Mucosa of descending colon (tissue), 3 donors: ENCODE measurements at regions not wholly inside any gene's neighbourhood (a gene's known extent, or its start where the extent isn't known, plus 50 kb on each side); places are given as distances from the start of the nearest gene placed in this dataset.

Experiments
- ATAC-seq: fragments of 200-7000 bp; cut with Tn5 transposase; one replicate; pipeline ENCODE4 v1.9.1; 2020; ENCODE audit warnings: mild to moderate bottlenecking, moderate library complexity
- DNase-seq, 3 donors: peaks; one replicate each; pipeline ENCODE4 v3.0.0-alpha.2; 2020
- H3K36me3 ChIP-seq: fragments of 200-600 bp; one replicate; pipeline ENCODE4 v1.8.0; 2021; ENCODE audit warnings: low read depth, mild to moderate bottlenecking
- H3K4me1 ChIP-seq: fragments of 200-600 bp; one replicate; pipeline ENCODE4 v1.8.0; 2021; ENCODE audit warnings: low read depth, mild to moderate bottlenecking
- H3K4me3 ChIP-seq: fragments of 200-600 bp; one replicate; pipeline ENCODE4 v1.8.0; 2021; ENCODE audit warnings: mild to moderate bottlenecking
- H3K9me3 ChIP-seq: fragments of 200-600 bp; one replicate; pipeline ENCODE4 v1.8.0; 2021; ENCODE audit warnings: mild to moderate bottlenecking
- CTCF ChIP-seq: fragments of 200-600 bp; IDR thresholded peaks from one replicate; pipeline ENCODE4 v1.8.0; 2022; ENCODE audit warnings: antibody characterized with exemption, mild to moderate bottlenecking
- intact Hi-C, 2 donors: fragments of 100-400 bp; cut with DNase I in 1 of 2; cut with micrococcal nuclease in 1 of 2; formaldehyde crosslinking; loops; one replicate each; pipeline versions ENCODE4 v1.11.0 to v1.11.1; 2022; cut with DNase I, micrococcal nuclease
- donor health status: DM: no; HTN: no; CAD: no; lungs with moderate emphysema.
- donor health status: DM: no; HTN: no; CAD: no.
- donor health status: DM: no; HTN: yes; CAD: no.

DNA sequence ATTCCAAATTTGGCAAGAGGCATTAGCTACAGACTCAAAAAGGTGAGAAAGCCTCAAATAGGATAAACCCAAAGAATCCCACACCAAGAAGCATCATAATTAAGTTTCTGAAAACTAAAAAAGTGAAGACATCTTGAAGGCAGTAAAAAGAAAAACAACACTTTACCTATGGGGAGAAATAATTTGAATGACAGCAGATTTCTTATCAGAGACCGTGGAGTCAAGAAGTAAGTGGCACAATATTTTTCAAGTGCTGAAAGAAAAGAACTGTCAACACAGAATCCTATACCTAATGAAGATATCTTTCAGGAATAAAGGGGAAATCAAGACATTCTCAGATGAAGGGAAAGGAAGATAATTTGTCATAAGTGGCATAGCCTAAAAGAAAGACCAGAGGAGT lies 193.3 kb upstream of the CHD6 start:
- DNase-seq: no peak
- intact Hi-C loops: no loop called here
- Histone ChIP-seq H3K36me3 (no peaks in the 10 kb centered on the region), H3K9me3 (peaks cover 3% of the 10 kb centered on the region), H3K4me1 (no peaks in the 10 kb centered on the region), H3K4me3 (no peak overlapping the region)
- no peak for ATAC-seq
- TF ChIP-seq CTCF: no peak

- Histone ChIP-seq H3K4me3 (no peak overlapping the region), H3K36me3 (no peaks in the 10 kb centered on the region), H3K4me1 (no peaks in the 10 kb centered on the region), H3K9me3 (no peaks in the 10 kb centered on the region)
- intact Hi-C loops: no loop called here
- no peak for TF ChIP-seq CTCF
- ATAC-seq (no peak), DNase-seq (no peak)
Measured at GRCh38 chr20:41800040-41800439, 181.9 kb upstream of the CHD6 start.

DNA sequence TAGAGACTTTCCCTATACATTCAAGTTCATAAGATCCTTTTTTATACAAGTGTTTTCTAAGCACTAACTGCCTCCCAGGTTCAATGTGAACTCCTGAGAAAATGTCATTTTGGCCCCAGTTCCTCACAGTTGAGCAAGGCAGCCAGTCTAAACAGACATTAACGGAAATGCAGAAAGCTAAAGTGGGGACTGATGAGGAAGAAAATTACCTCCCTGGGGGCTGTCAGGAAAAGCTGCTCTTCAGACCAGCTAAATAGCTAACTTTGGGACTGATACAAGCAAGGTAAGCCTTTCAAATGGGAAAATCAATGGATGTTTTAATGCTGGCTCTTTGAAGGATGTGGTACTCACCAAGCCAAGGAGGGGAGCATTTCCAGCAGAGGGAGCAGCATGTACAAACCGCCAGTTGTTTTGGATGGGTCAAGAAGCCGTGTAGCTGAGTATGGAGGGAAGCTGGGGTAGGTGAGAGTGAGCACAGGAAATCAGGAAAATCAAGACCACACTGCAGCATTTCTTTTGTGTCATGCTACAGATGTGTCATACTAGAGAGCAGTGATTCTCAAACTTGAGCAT lies 180.8 kb upstream of the CHD6 start:
- ATAC-seq: no peak
- Histone ChIP-seq H3K4me3 (no peak overlapping the region), H3K36me3 (no peaks in the 10 kb centered on the region), H3K9me3 (no peaks in the 10 kb centered on the region), H3K4me1 (no peaks in the 10 kb centered on the region)
- DNase-seq: no peak
- TF ChIP-seq CTCF: no peak
- intact Hi-C loops: no loop called here

GRCh38 chr20:41786158-41786557 lies 168.0 kb upstream of the CHD6 start:
- Histone ChIP-seq H3K4me1 (no peaks in the 10 kb centered on the region), H3K4me3 (no peak overlapping the region), H3K36me3 (no peaks in the 10 kb centered on the region), H3K9me3 (no peaks in the 10 kb centered on the region)
- intact Hi-C loops: no loop called here
- ATAC-seq (no peak), DNase-seq (no peak)
- TF ChIP-seq CTCF: no peak

DNA sequence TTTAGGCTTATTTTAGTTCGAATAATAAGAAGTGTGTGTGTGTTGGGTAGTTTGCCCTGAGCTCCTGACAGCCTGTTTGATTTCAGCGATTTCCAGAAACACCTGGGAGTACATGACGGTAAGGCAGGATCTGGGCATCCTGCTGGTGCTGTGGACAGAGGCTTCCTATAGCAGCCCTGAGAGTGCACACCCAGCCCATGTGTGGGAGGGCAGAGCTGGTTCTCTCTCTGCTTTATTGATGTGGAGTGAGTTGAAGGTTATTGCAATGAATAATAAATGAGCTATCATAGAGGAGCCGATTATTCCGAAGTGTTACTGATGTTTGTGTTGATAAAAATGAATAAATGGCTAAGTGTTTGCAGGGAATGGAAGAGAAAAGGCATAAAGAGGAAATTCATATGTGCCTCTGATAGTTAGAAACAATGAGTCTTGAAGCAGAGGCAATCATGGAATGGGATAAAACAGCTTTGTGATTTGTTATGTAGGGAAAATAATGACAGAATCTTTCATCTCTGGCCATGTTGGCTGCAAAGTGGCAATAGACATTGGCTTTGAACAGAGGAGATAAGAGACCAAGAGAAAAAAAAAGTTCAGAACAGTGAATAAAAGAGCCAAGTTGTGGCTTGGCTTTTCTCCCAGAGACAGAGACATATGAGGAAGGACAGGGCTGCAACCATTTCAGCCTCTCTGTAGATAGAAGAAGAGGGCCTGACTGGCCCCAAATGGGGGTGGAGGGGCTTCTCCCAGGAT lies 166.2 kb upstream of the CHD6 start:
- H3K36me3 ChIP-seq: no peaks in the 10 kb centered on the region
- H3K9me3 ChIP-seq: no peaks in the 10 kb centered on the region
- no peak for TF ChIP-seq CTCF
- intact Hi-C loops: no loop called here
- H3K4me3 ChIP-seq: no peak overlapping the region
- DNase-seq (no peak), ATAC-seq (no peak)
- no peaks in the 10 kb centered on the region for H3K4me1 ChIP-seq
